Neuronal stem cell (in vitro differentiated cells): ENCODE measurements at regions not wholly inside any gene's neighbourhood (a gene's known extent, or its start where the extent isn't known, plus 50 kb on each side); places are given as distances from the start of the nearest gene placed in this dataset.

Experiments
- DNase-seq: peaks from one replicate; pipeline ENCODE4 v3.0.0-alpha.2; 2013; ENCODE audit warnings: low spot score
- H2AFZ ChIP-seq: one replicate; pipeline ENCODE4 v1.6.1; 2013; ENCODE audit warnings: mild to moderate bottlenecking, low read length, inconsistent platforms
- H2AK5ac ChIP-seq: 2 replicates; pipeline ENCODE4 v1.6.1; 2013; ENCODE audit warnings: low read depth, mild to moderate bottlenecking, inconsistent platforms, low read length, moderate library complexity, mixed read lengths
- H2BK120ac ChIP-seq: 2 replicates; pipeline ENCODE4 v1.6.1; 2013; ENCODE audit warnings: low read depth, mild to moderate bottlenecking, inconsistent platforms, low read length, moderate library complexity, mixed read lengths
- H2BK12ac ChIP-seq: one replicate; pipeline ENCODE4 v1.6.1; 2013; ENCODE audit warnings: low read length, inconsistent platforms
- H2BK15ac ChIP-seq: 2 replicates; pipeline ENCODE4 v1.6.1; 2013; ENCODE audit warnings: mild to moderate bottlenecking, low read length, inconsistent platforms, mixed read lengths
- H2BK5ac ChIP-seq: one replicate; pipeline ENCODE4 v1.6.1; 2013; ENCODE audit warnings: inconsistent platforms, mild to moderate bottlenecking, low read length, moderate library complexity
- H3K14ac ChIP-seq: one replicate; pipeline ENCODE4 v1.6.1; 2013; ENCODE audit warnings: low read length, inconsistent platforms
- H3K18ac ChIP-seq: 2 replicates; pipeline ENCODE4 v1.6.1; 2013; ENCODE audit warnings: low read length, inconsistent platforms
- H3K23ac ChIP-seq: 2 replicates; pipeline ENCODE4 v1.6.1; 2013; ENCODE audit warnings: low read depth, mild to moderate bottlenecking, mixed read lengths, low read length, inconsistent platforms; ENCODE audit not compliant: poor library complexity
- H3K27ac ChIP-seq: replicated peaks from 3 replicates; pipeline ENCODE4 v1.5.1; 2013; ENCODE audit warnings: low read length, inconsistent platforms
- H3K27me3 ChIP-seq, 3 experiments: 2 replicates each; pipeline ENCODE4 v1.6.1; 2013; ENCODE audit warnings: low read length in 3 of 3, mild to moderate bottlenecking in 2 of 3, inconsistent platforms in 1 of 3, low read depth in 1 of 3, mixed read lengths in 1 of 3, moderate library complexity in 1 of 3; ENCODE audit not compliant: control insufficient read depth in 3 of 3, insufficient read depth in 3 of 3
- H3K36me3 ChIP-seq, 2 donors: replicated peaks in 1 of 2; 2 replicates each; pipeline ENCODE4 v1.6.1; 2013; ENCODE audit warnings: low read length in 2 of 2; ENCODE audit not compliant: control insufficient read depth in 2 of 2, insufficient read depth in 2 of 2
- H3K4ac ChIP-seq: 2 replicates; pipeline ENCODE4 v1.6.1; 2013; ENCODE audit warnings: inconsistent platforms, mild to moderate bottlenecking, low read length, moderate library complexity
- H3K4me1 ChIP-seq, 2 donors: 1 replicate in 1 of 2; 2 replicates in 1 of 2; pipeline ENCODE4 v1.6.1; 2013; ENCODE audit warnings: low read length in 2 of 2, low read depth in 1 of 2; ENCODE audit not compliant: control insufficient read depth in 2 of 2, insufficient read depth in 1 of 2
- H3K4me2 ChIP-seq: one replicate; pipeline ENCODE4 v1.6.1; 2013; ENCODE audit warnings: mild to moderate bottlenecking, low read length, inconsistent platforms; ENCODE audit not compliant: insufficient read depth, poor library complexity, severe bottlenecking
- H3K4me3 ChIP-seq, 2 donors: 2 replicates each; pipeline ENCODE4 v1.5.1; 2013; ENCODE audit warnings: low read length in 2 of 2, mild to moderate bottlenecking in 2 of 2, inconsistent platforms in 1 of 2, moderate library complexity in 1 of 2
- H3K79me1 ChIP-seq: one replicate; pipeline ENCODE4 v1.6.1; 2013; ENCODE audit warnings: low read depth, mild to moderate bottlenecking, inconsistent platforms, low read length, moderate library complexity
- H3K9ac ChIP-seq: one replicate; pipeline ENCODE4 v1.6.1; 2013; ENCODE audit warnings: mild to moderate bottlenecking, low read depth, low read length, inconsistent platforms; ENCODE audit not compliant: poor library complexity
- H3K9me3 ChIP-seq, 2 donors: replicated peaks in 1 of 2; 2 replicates each; pipeline versions ENCODE3 to v1.6.1; 2013; ENCODE audit warnings: low read length in 2 of 2, mild to moderate bottlenecking in 2 of 2, inconsistent platforms in 1 of 2, low read depth in 1 of 2, mixed read lengths in 1 of 2, moderate library complexity in 1 of 2; ENCODE audit not compliant: control insufficient read depth in 2 of 2, insufficient read depth in 1 of 2
- H4K8ac ChIP-seq: one replicate; pipeline ENCODE4 v1.6.1; 2013; ENCODE audit warnings: low read depth, mild to moderate bottlenecking, inconsistent platforms, low read length, moderate library complexity
- H4K91ac ChIP-seq: one replicate; pipeline ENCODE4 v1.6.1; 2013; ENCODE audit warnings: low read length, low read depth, mild to moderate bottlenecking, inconsistent platforms; ENCODE audit not compliant: poor library complexity
- WGBS, 2 donors: extraction: QIAGEN DNeasy Blood & Tissue Kit; methylation state at CpG; one replicate each; pipeline ENCODE4 v1.1.7; 2013; ENCODE audit warnings: missing lambda C conversion rate in 2 of 2, mixed read lengths in 1 of 2; ENCODE audit not compliant: insufficient read length in 2 of 2, insufficient replicate concordance in 1 of 2; ENCODE audit errors: extremely low coverage in 2 of 2; 5-methylcytosine and 5-hydroxymethylcytosine counted together

GRCh38 chr16:22630242-22630641 is 119.6 kb downstream of the NPIPB5 start:
- Histone ChIP-seq H3K79me1 (no peaks in the 10 kb centered on the region), H2AFZ (no peak overlapping the region), H3K18ac (no peak overlapping the region), H2BK5ac (no peak overlapping the region), H3K23ac (no peak overlapping the region), H2BK15ac (no peak overlapping the region), H3K27ac (no peak overlapping the region), H2BK12ac (no peak overlapping the region), H3K4me2 (no peak overlapping the region), H3K14ac (no peak overlapping the region), H3K4ac (no peak overlapping the region), H3K4me1 (no peaks in the 10 kb centered on the region), H3K36me3 (no peaks in the 10 kb centered on the region), H2BK120ac (no peak overlapping the region), H3K9ac (no peak overlapping the region), H4K8ac (no peak overlapping the region), H4K91ac (no peak overlapping the region), H3K4me3 (no peak overlapping the region), H3K27me3 (peaks cover 0 to 4% (median 0%) of the 10 kb centered on the region in 3 experiments), H3K9me3 (no peaks in the 10 kb centered on the region), H2AK5ac (no peak overlapping the region)
- DNase-seq, result no peak
- WGBS, 2 donors, result no CpG with 5 or more reads among the region's 4 CpGs

- Histone ChIP-seq H2BK12ac (no peak overlapping the region), H4K8ac (no peak overlapping the region), H4K91ac (no peak overlapping the region), H2BK15ac (no peak overlapping the region), H3K36me3 (no peaks in the 10 kb centered on the region), H2AFZ (no peak overlapping the region), H3K9ac (no peak overlapping the region), H2BK5ac (no peak overlapping the region), H3K4me2 (no peak overlapping the region), H3K9me3 (no peaks in the 10 kb centered on the region), H3K14ac (no peak overlapping the region), H2AK5ac (no peak overlapping the region), H3K4me3 (no peak overlapping the region), H3K18ac (no peak overlapping the region), H2BK120ac (no peak overlapping the region), H3K27ac (no peak overlapping the region), H3K4ac (no peak overlapping the region), H3K27me3 (peaks cover 0 to 7% (median 0%) of the 10 kb centered on the region in 3 experiments), H3K4me1 (no peaks in the 10 kb centered on the region), H3K23ac (no peak overlapping the region), H3K79me1 (no peaks in the 10 kb centered on the region)
- DNase-seq, result no peak
- no CpG with 5 or more reads among the region's 9 CpGs for WGBS, 2 donors
These were observed 120.6 kb downstream of the NPIPB5 start for GRCh38 chr16:22631264-22631663.

DNA sequence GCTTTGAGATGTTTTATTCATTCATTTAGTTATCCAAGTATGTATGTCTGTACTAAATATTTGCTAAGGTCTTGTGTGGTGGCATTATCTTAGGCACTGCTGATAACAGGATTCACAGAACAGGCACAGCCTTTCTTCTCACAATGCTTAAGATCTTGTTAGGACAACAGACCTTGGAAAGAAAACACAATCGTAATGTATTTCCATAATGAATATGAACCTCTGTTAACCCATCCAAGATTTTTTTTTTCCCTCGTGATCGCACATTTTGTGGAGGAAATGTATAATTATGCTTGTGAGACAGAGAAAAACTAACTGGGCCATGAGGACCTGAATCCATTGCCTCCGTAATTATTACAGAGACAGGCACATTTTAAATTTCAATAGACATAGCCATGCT is 121.9 kb downstream of the NPIPB5 start:
- no peak overlapping the region for H2BK15ac ChIP-seq
- H3K23ac ChIP-seq, result no peak overlapping the region
- H2AK5ac ChIP-seq, result no peak overlapping the region
- no peak overlapping the region for H2AFZ ChIP-seq
- H4K91ac ChIP-seq, result no peak overlapping the region
- H2BK12ac ChIP-seq, result no peak overlapping the region
- no peak for DNase-seq
- no peak overlapping the region for H3K27ac ChIP-seq
- no peaks in the 10 kb centered on the region for H3K4me1 ChIP-seq
- H3K9ac ChIP-seq, result no peak overlapping the region
- H3K79me1 ChIP-seq, result no peaks in the 10 kb centered on the region
- H3K27me3 ChIP-seq, result peaks cover 0 to 7% (median 0%) of the 10 kb centered on the region in 3 experiments
- H3K4me3 ChIP-seq, result no peak overlapping the region
- no peak overlapping the region for H3K4me2 ChIP-seq
- no peak overlapping the region for H2BK120ac ChIP-seq
- no peak overlapping the region for H3K18ac ChIP-seq
- no peaks in the 10 kb centered on the region for H3K36me3 ChIP-seq
- H3K9me3 ChIP-seq, result peaks cover 0 to 2% of the 10 kb centered on the region in 2 donors
- no peak overlapping the region for H2BK5ac ChIP-seq
- no peak overlapping the region for H4K8ac ChIP-seq
- H3K4ac ChIP-seq, result no peak overlapping the region
- H3K14ac ChIP-seq, result no peak overlapping the region
- WGBS, 2 donors, result no CpG with 5 or more reads among the region's 4 CpGs

DNA sequence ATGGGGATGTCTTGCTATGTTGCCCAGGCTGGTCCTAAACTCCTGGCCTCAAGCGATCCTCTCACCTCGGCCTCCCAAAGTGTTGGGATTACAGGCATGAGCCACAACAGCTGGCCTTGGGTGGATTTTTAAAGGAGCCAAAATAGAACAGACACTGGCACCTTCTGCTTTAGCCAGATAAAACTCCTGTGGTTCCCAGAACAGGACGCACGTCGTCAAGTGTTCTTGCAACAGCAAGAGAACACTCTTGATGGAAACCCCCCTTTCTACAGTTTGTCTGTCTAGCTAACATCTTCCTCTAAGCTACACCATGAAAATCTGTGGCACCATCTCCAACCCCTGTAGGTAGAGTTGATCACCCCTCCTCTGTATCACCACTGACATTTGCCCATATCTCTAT is 122.6 kb downstream of the NPIPB5 start:
- DNase-seq, result no peak

More for the DNA sequence above, 122.6 kb downstream of the NPIPB5 start:
- no peak overlapping the region for H2AFZ ChIP-seq
- H3K23ac ChIP-seq, result no peak overlapping the region
- peaks cover 0 to 2% of the 10 kb centered on the region in 2 donors for H3K9me3 ChIP-seq
- H3K4me2 ChIP-seq, result no peak overlapping the region
- no peak overlapping the region for H3K4me3 ChIP-seq
- H2BK12ac ChIP-seq, result no peak overlapping the region
- no peak overlapping the region for H3K14ac ChIP-seq
- H3K27ac ChIP-seq, result no peak overlapping the region
- H3K4me1 ChIP-seq, result no peaks in the 10 kb centered on the region
- peaks cover 0 to 7% (median 0%) of the 10 kb centered on the region in 3 experiments for H3K27me3 ChIP-seq
- H4K91ac ChIP-seq, result no peak overlapping the region
- WGBS, 2 donors, result no CpG with 5 or more reads among the region's 5 CpGs
- no peak overlapping the region for H2BK15ac ChIP-seq
- no peak overlapping the region for H2AK5ac ChIP-seq
- H2BK120ac ChIP-seq, result no peak overlapping the region
- no peaks in the 10 kb centered on the region for H3K79me1 ChIP-seq
- no peak overlapping the region for H4K8ac ChIP-seq
- H3K4ac ChIP-seq, result no peak overlapping the region
- no peak overlapping the region for H3K9ac ChIP-seq
- no peak overlapping the region for H2BK5ac ChIP-seq
- no peaks in the 10 kb centered on the region for H3K36me3 ChIP-seq
- H3K18ac ChIP-seq, result no peak overlapping the region
